HCT116 (cell line): ENCODE measurements at regions not wholly inside any gene's neighbourhood (a gene's known extent, or its start where the extent isn't known, plus 50 kb on each side); places are given as distances from the start of the nearest gene placed in this dataset.

Experiments used
- ATAC-seq: fragments of 200-7000 bp; cut with Tn5 transposase; 2 replicates; pipeline ENCODE4 v1.9.1; 2020; ENCODE audit warnings: mild to moderate bottlenecking, moderate library complexity
- BruUV-seq: library from RNA; stranded (reverse); fragments of 400-500 nt; replicated peaks from 2 replicates; lab custom pipeline; 2021; lab: Mats Ljungman, UMichigan
- CTCF ChIA-PET: fragments of 300-600 bp; sonication (Branson Sonifier 250); formaldehyde crosslinking; loops from one replicate; lab custom pipeline; 2021; ENCODE audit warnings: antibody characterized with exemption; lab: Charles Lee
- POLR2A ChIA-PET: fragments of 300-600, 350-600 bp; sonication (Branson Sonifier 250); formaldehyde crosslinking; loops from one replicate; lab custom pipeline; 2021; ENCODE audit warnings: antibody characterized with exemption; lab: Charles Lee
- RAD21 ChIA-PET, 2 experiments: fragments of 300-600 bp; sonication (Branson Sonifier 250); formaldehyde crosslinking; loops; one replicate each; lab custom pipeline; 2023; ENCODE audit warnings: low total read pairs in 2 of 2; ENCODE audit not compliant: uncharacterized antibody in 2 of 2, unreplicated experiment in 2 of 2, low non-redundant PET in 1 of 2; lab: Charles Lee
- DNase-seq: peaks from one replicate; pipeline ENCODE4 v3.0.0-alpha.2; 2010; ENCODE audit warnings: low read depth, low spot score
- H2AFZ ChIP-seq: fragments of 200-600 bp; shearing (Covaris generic), sonication (generic); 2 replicates; pipeline ENCODE4 v1.6.1; 2017; ENCODE audit warnings: low read depth, mixed run types, mixed read lengths, antibody characterized with exemption, low read length; ENCODE audit not compliant: poor library complexity, severe bottlenecking
- H3K27ac ChIP-seq: 2 replicates; pipeline ENCODE4 v1.5.1; 2012; ENCODE audit warnings: low read depth, low read length
- H3K27me3 ChIP-seq: fragments of 200-600 bp; sonication (generic); 2 replicates; pipeline ENCODE4 v1.6.1; 2016; ENCODE audit warnings: mixed run types, low read length, mixed read lengths; ENCODE audit not compliant: insufficient read depth
- H3K36me3 ChIP-seq, 2 experiments: fragments of 200-500 bp in 1 of 2; fragments of 200-600 bp in 1 of 2; sonication (Bioruptor generic) in 1 of 2; sonication (generic) in 1 of 2; 2 replicates each; pipeline versions ENCODE4 v1.5.1 to v1.6.1; 2014 to 2016; ENCODE audit warnings: low read length in 2 of 2, inconsistent platforms in 1 of 2, mixed read lengths in 1 of 2, mixed run types in 1 of 2; ENCODE audit not compliant: insufficient read depth in 2 of 2, control insufficient read depth in 1 of 2
- H3K4me1 ChIP-seq, 2 experiments: fragments of 200-600 bp in 1 of 2; sonication (generic) in 1 of 2; 2 replicates each; pipeline versions ENCODE4 v1.5.1 to v1.6.1; 2012 to 2017; ENCODE audit warnings: low read length in 2 of 2, inconsistent platforms in 1 of 2, mild to moderate bottlenecking in 1 of 2, mixed read lengths in 1 of 2, mixed run types in 1 of 2, moderate library complexity in 1 of 2; ENCODE audit not compliant: insufficient read depth in 2 of 2, control insufficient read depth in 1 of 2
- H3K4me2 ChIP-seq: fragments of 200-600 bp; sonication (generic); 2 replicates; pipeline ENCODE4 v1.6.1; 2017; ENCODE audit warnings: mixed run types, low read length, mixed read lengths
- H3K4me3 ChIP-seq, 2 experiments: fragments of 200-600 bp in 1 of 2; sonication (generic) in 1 of 2; replicated peaks in 1 of 2; 2 replicates each; pipeline ENCODE4 v1.5.1; 2011 to 2016; ENCODE audit warnings: low read length in 2 of 2, control low read depth in 1 of 2, low read depth in 1 of 2, mild to moderate bottlenecking in 1 of 2, mixed read lengths in 1 of 2, mixed run types in 1 of 2
- H3K79me2 ChIP-seq: fragments of 200-600 bp; sonication (generic); 2 replicates; pipeline ENCODE4 v1.6.1; 2017; ENCODE audit warnings: mild to moderate bottlenecking, mixed run types, low read length, moderate library complexity, mixed read lengths; ENCODE audit not compliant: insufficient read depth
- H3K9ac ChIP-seq: fragments of 200-600 bp; sonication (generic); 2 replicates; pipeline ENCODE4 v1.6.1; 2016; ENCODE audit warnings: low read length, mixed read lengths
- H3K9me2 ChIP-seq: fragments of 200-600 bp; sonication (generic), shearing (Covaris generic); 2 replicates; pipeline ENCODE4 v1.6.1; 2017; ENCODE audit warnings: mixed run types, mild to moderate bottlenecking, moderate library complexity; ENCODE audit not compliant: insufficient read depth
- H3K9me3 ChIP-seq, 2 experiments: fragments of 200-500 bp in 1 of 2; fragments of 200-600 bp in 1 of 2; sonication (Bioruptor generic) in 1 of 2; sonication (generic) in 1 of 2; 2 replicates each; pipeline ENCODE4 v1.6.1; 2014 to 2017; ENCODE audit warnings: low read length in 2 of 2, mixed read lengths in 2 of 2, inconsistent platforms in 1 of 2, low read depth in 1 of 2, mild to moderate bottlenecking in 1 of 2, mixed run types in 1 of 2, moderate library complexity in 1 of 2; ENCODE audit not compliant: control insufficient read depth in 1 of 2, insufficient read depth in 1 of 2
- H4K20me1 ChIP-seq: fragments of 200-600 bp; sonication (generic), shearing (Covaris generic); 2 replicates; pipeline ENCODE4 v1.6.1; 2017; ENCODE audit warnings: mixed run types, mild to moderate bottlenecking, moderate library complexity; ENCODE audit not compliant: insufficient read depth
- ATF3 ChIP-seq: IDR thresholded peaks from 2 replicates; pipeline ENCODE4 v1.6.1; 2012
- CEBPB ChIP-seq: IDR thresholded peaks from 2 replicates; pipeline ENCODE4 v1.6.1; 2012; ENCODE audit warnings: low read depth
- EGR1 ChIP-seq: IDR thresholded peaks from 2 replicates; pipeline ENCODE4 v1.6.1; 2012; ENCODE audit warnings: low read depth
- EZH2phosphoT487 ChIP-seq: fragments of 200-600 bp; IDR thresholded peaks from 2 replicates; pipeline ENCODE4 v1.6.1; 2018; ENCODE audit warnings: antibody characterized with exemption, borderline replicate concordance
- FOSL1 ChIP-seq: IDR thresholded peaks from 2 replicates; pipeline ENCODE4 v1.6.1; 2012; ENCODE audit warnings: low read depth
- POLR2A ChIP-seq: IDR thresholded peaks from 2 replicates; pipeline ENCODE4 v1.7.0; 2011; ENCODE audit warnings: borderline replicate concordance; ENCODE audit not compliant: insufficient read depth, insufficient read length; ENCODE audit errors: extremely low read depth
- RAD21 ChIP-seq: IDR thresholded peaks from 2 replicates; pipeline ENCODE4 v1.6.1; 2012; ENCODE audit warnings: low read depth, mild to moderate bottlenecking
- REST ChIP-seq: IDR thresholded peaks from 2 replicates; pipeline ENCODE4 v1.6.1; 2012; ENCODE audit warnings: low read depth
- SRF ChIP-seq: IDR thresholded peaks from 2 replicates; pipeline ENCODE4 v1.6.1; 2012; ENCODE audit warnings: low read depth
- YY1 ChIP-seq: IDR thresholded peaks from 2 replicates; pipeline ENCODE4 v1.6.1; 2011; ENCODE audit warnings: low read length, low read depth, moderate library complexity, mild to moderate bottlenecking; ENCODE audit not compliant: insufficient replicate concordance; ENCODE audit errors: extremely low read depth
- ZBTB33 ChIP-seq: IDR thresholded peaks from 2 replicates; pipeline ENCODE4 v1.6.1; 2011; ENCODE audit warnings: mild to moderate bottlenecking, low read length, moderate library complexity; ENCODE audit not compliant: insufficient replicate concordance; ENCODE audit errors: extremely low read depth
- ZFX ChIP-seq: fragments of 450-650 bp; IDR thresholded peaks from 2 replicates; pipeline ENCODE4 v1.6.1; 2017
- intact Hi-C: fragments of 100-400 bp; cut with micrococcal nuclease; formaldehyde crosslinking; loops from 2 replicates; pipeline ENCODE4 v1.10.0; 2022

- H3K9me2 ChIP-seq, result no peaks in the 10 kb centered on the region
- DNase-seq, result no peak
- H3K79me2 ChIP-seq, result no peaks in the 10 kb centered on the region
- intact Hi-C loops, result no loop called here
- no peaks in the 10 kb centered on the region for H4K20me1 ChIP-seq
- ChIA-PET RAD21 (no interaction called here), CTCF (no interaction called here), POLR2A (no interaction called here)
- no peaks in the 10 kb centered on the region for H3K9me3 ChIP-seq
- TF ChIP-seq RAD21 (no peak), ZFX (no peak), EGR1 (no peak), FOSL1 (no peak), CEBPB (no peak), ATF3 (no peak), REST (no peak), SRF (no peak), EZH2phosphoT487 (no peak), ZBTB33 (no peak), YY1 (no peak), POLR2A (no peak)
- no peak for ATAC-seq
- H2AFZ ChIP-seq, result no peak overlapping the region
- H3K36me3 ChIP-seq, result no peaks in the 10 kb centered on the region
- no peak overlapping the region for H3K4me3 ChIP-seq
- H3K27me3 ChIP-seq, result no peaks in the 10 kb centered on the region
- H3K9ac ChIP-seq, result no peak overlapping the region
- BruUV-seq, result no TSS peak
- H3K4me1 ChIP-seq, result no peaks in the 10 kb centered on the region
- H3K4me2 ChIP-seq, result no peak overlapping the region
- no peak overlapping the region for H3K27ac ChIP-seq
Measured at GRCh38 chrX:117400839-117401238, 715.8 kb downstream of the KLHL13 start.
